T-helper 2 cell treated with Interferon-gamma antibody and Interleukin-4, amounts not matched to agents 100 ng/mL and 5 ng/mL, for 36 hours (primary cell): ENCODE measurements at regions not wholly inside any gene's neighbourhood (a gene's known extent, or its start where the extent isn't known, plus 50 kb on each side); places are given as distances from the start of the nearest gene placed in this dataset.
"Not testable (repeated sequence)": the region's sequence is repeated elsewhere in the genome, so short reads cannot be mapped to it uniquely, and the experiment has no call there.

Experiments used
- intact Hi-C: fragments of 100-400 bp; cut with micrococcal nuclease; formaldehyde crosslinking; loops from one replicate; pipeline ENCODE4 v1.15.1; 2023

- intact Hi-C loops = no loop called here
Measured at GRCh38 chr13:75963302-75963701, 327.2 kb downstream of the LMO7 start.

GRCh38 chr13:75961911-75962310, 325.8 kb downstream of the LMO7 start:
- intact Hi-C loops = no loop called here

GRCh38 chr13:75960538-75960994, 324.4 kb downstream of the LMO7 start:
- intact Hi-C loops = no loop called here

GRCh38 chr13:75959861-75960481, 323.8 kb downstream of the LMO7 start:
- intact Hi-C loops = no loop called here

GRCh38 chr13:75953589-75953988, 317.5 kb downstream of the LMO7 start:
- intact Hi-C loops = not testable (repeated sequence)

GRCh38 chr13:75947448-75947847, 311.3 kb downstream of the LMO7 start:
- intact Hi-C loops = no loop called here

GRCh38 chr13:75946536-75947284, 310.6 kb downstream of the LMO7 start:
- intact Hi-C loops = no loop called here

GRCh38 chr13:75945841-75946482, 309.8 kb downstream of the LMO7 start:
- intact Hi-C loops = no loop called here

- intact Hi-C loops = no loop called here
Measured at GRCh38 chr13:75938811-75939560, 302.9 kb downstream of the LMO7 start.

- intact Hi-C loops = no loop called here
Measured at GRCh38 chr13:75936791-75937190, 300.7 kb downstream of the LMO7 start.

GRCh38 chr13:75935805-75936204, 299.7 kb downstream of the LMO7 start:
- intact Hi-C loops = no loop called here

GRCh38 chr13:75934889-75935288, 298.8 kb downstream of the LMO7 start:
- intact Hi-C loops = no loop called here

GRCh38 chr13:75932636-75933035, 296.5 kb downstream of the LMO7 start:
- intact Hi-C loops = no loop called here

GRCh38 chr13:75931116-75931515, 295.0 kb downstream of the LMO7 start:
- intact Hi-C loops = no loop called here

GRCh38 chr13:75929076-75929475, 292.9 kb downstream of the LMO7 start:
- intact Hi-C loops = no loop called here

GRCh38 chr13:75927183-75927669, 291.1 kb downstream of the LMO7 start:
- intact Hi-C loops = no loop called here

GRCh38 chr13:75920536-75920935, 284.4 kb downstream of the LMO7 start:
- intact Hi-C loops = no loop called here

- intact Hi-C loops = no loop called here
Measured at GRCh38 chr13:75919660-75920199, 283.6 kb downstream of the LMO7 start.

GRCh38 chr13:75915066-75915465, 278.9 kb downstream of the LMO7 start:
- intact Hi-C loops = no loop called here

- intact Hi-C loops = no loop called here
Measured at GRCh38 chr13:75913925-75914324, 277.8 kb downstream of the LMO7 start.

- intact Hi-C loops = no loop called here
Measured at GRCh38 chr13:75910591-75910990, 274.5 kb downstream of the LMO7 start.
